ENCODE measurements at regions not wholly inside any gene's neighbourhood (a gene's known extent, or its start where the extent isn't known, plus 50 kb on each side); places are given as distances from the start of the nearest gene placed in this dataset.

DNA sequence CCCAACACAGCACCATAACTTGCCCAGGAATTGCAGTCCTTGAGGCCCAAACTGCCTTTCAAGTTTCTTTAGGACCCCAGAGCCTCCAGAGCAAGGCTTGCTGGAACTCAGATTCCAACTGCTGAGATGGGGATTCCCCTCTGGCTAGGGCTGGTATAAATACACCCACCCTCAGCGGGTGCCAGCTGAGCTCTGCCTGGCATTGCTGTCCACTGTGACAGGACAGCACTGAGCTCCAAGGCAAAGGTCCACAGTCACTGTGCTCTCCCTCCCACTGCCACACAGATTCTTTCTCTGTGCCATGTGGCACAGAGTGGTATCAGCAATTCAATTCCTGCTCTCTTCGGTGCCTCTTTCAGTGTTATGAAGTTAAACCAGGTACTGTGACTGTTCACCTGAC is 304.2 kb upstream of the LMCD1 start:
- WGBS, 2 experiments (ENCODE audit: extremely low coverage in 2 of 2, insufficient read length in 1 of 2): 33% methylated on average over 1 of the region's 2 CpGs; no CpG with 5 or more reads in 1 of the 2 experiments
- Histone ChIP-seq H3K9me3 (ENCODE audit: control insufficient read depth, insufficient read depth, low read length) (no peaks in the 10 kb centered on the region; the same call in 1 of the 2 replicates), H3K14ac (replicated peaks; ENCODE audit: low read depth, low read length) (no peak overlapping the region), H3K9ac (ENCODE audit: low read depth, low read length) (no peak overlapping the region), H3K23ac (ENCODE audit: low read depth, low read length) (no peak overlapping the region), H3K18ac (ENCODE audit: low read depth, low read length) (no peak overlapping the region), H3K27me3 (ENCODE audit: control insufficient read depth, insufficient read depth, low read length) (no peaks in the 10 kb centered on the region), H2AK9ac (replicated peaks; ENCODE audit: low read depth, low read length, poor library complexity) (no peak overlapping the region), H2BK5ac (ENCODE audit: low read depth, low read length, poor library complexity, severe bottlenecking) (no peak overlapping the region), H2BK20ac (ENCODE audit: low read depth, low read length) (no peak overlapping the region), H3K9me1 (ENCODE audit: insufficient read depth, low read length) (no peaks in the 10 kb centered on the region), H3K79me1 (ENCODE audit: low read depth in 1 of 2, low read length in 2 of 2) (no peaks in the 10 kb centered on the region), H3K4ac (ENCODE audit: low read depth, low read length) (no peak overlapping the region), H2AFZ (replicated peaks; ENCODE audit: low read length, poor library complexity) (no peak overlapping the region), H2AK5ac (ENCODE audit: low read depth, low read length) (no peak overlapping the region), H4K20me1 (ENCODE audit: insufficient read depth, low read length) (no peaks in the 10 kb centered on the region), H3K56ac (ENCODE audit: extremely low read depth, insufficient read depth, low read length) (no peak overlapping the region), H4K5ac (ENCODE audit: low read depth, low read length) (no peak overlapping the region), H3K27ac (ENCODE audit: insufficient read depth, low read length) (no peak overlapping the region), H3K4me2 (ENCODE audit: low read depth, low read length) (no peak overlapping the region), H4K8ac (ENCODE audit: low read depth in 2 of 2, low read length in 2 of 2) (no peak overlapping the region), H2BK120ac (ENCODE audit: low read depth, low read length) (no peak overlapping the region), H2BK15ac (ENCODE audit: low read depth, low read length) (no peak overlapping the region), H4K91ac (ENCODE audit: insufficient read depth, low read depth, low read length) (no peak overlapping the region), H3K36me3 (ENCODE audit: control insufficient read depth, insufficient read depth, low read length) (no peaks in the 10 kb centered on the region), H3K4me3 (ENCODE audit: insufficient read depth, low read depth, low read length) (no peak overlapping the region), H3K4me1 (ENCODE audit: control insufficient read depth, insufficient read depth, low read length) (no peaks in the 10 kb centered on the region)
- TF ChIP-seq, protein P1, sequence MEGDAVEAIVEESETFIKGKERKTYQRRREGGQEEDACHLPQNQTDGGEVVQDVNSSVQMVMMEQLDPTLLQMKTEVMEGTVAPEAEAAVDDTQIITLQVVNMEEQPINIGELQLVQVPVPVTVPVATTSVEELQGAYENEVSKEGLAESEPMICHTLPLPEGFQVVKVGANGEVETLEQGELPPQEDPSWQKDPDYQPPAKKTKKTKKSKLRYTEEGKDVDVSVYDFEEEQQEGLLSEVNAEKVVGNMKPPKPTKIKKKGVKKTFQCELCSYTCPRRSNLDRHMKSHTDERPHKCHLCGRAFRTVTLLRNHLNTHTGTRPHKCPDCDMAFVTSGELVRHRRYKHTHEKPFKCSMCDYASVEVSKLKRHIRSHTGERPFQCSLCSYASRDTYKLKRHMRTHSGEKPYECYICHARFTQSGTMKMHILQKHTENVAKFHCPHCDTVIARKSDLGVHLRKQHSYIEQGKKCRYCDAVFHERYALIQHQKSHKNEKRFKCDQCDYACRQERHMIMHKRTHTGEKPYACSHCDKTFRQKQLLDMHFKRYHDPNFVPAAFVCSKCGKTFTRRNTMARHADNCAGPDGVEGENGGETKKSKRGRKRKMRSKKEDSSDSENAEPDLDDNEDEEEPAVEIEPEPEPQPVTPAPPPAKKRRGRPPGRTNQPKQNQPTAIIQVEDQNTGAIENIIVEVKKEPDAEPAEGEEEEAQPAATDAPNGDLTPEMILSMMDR (conservative IDR thresholded peaks at IDR 0.05; ENCODE audit: low read depth, low read length): no peak
- no peak for TF ChIP-seq CEBPB (IDR thresholded peaks at IDR 0.05; ENCODE audit: low read depth, low read length)
- TF ChIP-seq NFE2L2 (IDR thresholded peaks at IDR 0.05; ENCODE audit: low read depth, low read length): no peak
- TF ChIP-seq MXI1 (IDR thresholded peaks at IDR 0.05; ENCODE audit: borderline replicate concordance, low read depth, low read length): no peak
- no peak for TF ChIP-seq RCOR1 (IDR thresholded peaks at IDR 0.05; ENCODE audit: insufficient replicate concordance, low read length)
- no peak for TF ChIP-seq MAFK (IDR thresholded peaks at IDR 0.05; ENCODE audit: low read depth, low read length)
- no peak for TF ChIP-seq MAZ (IDR thresholded peaks at IDR 0.05; ENCODE audit: borderline replicate concordance, low read depth, low read length)
- no peak for TF ChIP-seq FOS (IDR thresholded peaks at IDR 0.05; ENCODE audit: low read depth, low read length)
- TF ChIP-seq SMC3 (IDR thresholded peaks at IDR 0.05; ENCODE audit: low read depth, low read length): no peak
- intact Hi-C loops (cut with micrococcal nuclease) (no loop called here), dilution Hi-C loops (cut with HindIII; ENCODE audit: low sequenced_read_pairs, unreplicated experiment) (no loop called here), in situ Hi-C loops (cut with MboI; ENCODE audit: low sequenced_read_pairs) (no loop called here)
- ATAC-seq (ENCODE audit: low read depth): no peak
- DNase-seq: no peak
- ChIA-PET CTCF (no interaction called here), POLR2A (ENCODE audit: unreplicated experiment) (no interaction called here)
- BruUV-seq (replicated peaks): no TSS peak

Data from IMR-90 (cell line).